ENCODE measurements at regions not wholly inside any gene's neighbourhood (a gene's known extent, or its start where the extent isn't known, plus 50 kb on each side); places are given as distances from the start of the nearest gene placed in this dataset.
A peak's percentile ranks its signal among the peaks of the same experiment; 100 is the strongest.

DNA sequence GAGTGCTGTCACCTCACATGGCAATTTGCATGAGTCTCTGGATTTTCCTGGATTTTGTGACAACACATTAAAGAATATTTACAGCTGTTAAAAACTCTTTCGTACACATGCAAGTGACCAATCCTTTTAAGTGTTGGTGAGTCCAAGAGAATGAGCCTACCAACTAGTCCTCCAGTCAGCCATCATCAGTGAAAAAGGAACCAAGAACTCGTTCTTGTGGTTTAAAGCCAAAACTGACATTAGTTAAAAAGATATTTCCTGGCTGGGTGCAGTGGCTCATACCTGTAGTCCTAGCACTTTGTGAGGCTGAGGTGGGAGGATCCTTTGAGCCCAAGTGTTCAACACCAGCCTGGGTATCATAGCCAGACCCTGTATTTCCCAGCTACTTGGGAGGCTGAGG is 215.4 kb upstream of the ITGA4 start:
- intact Hi-C loops (cut with micrococcal nuclease; ENCODE audit: unreplicated experiment): no loop called here
- ChIA-PET CTCF (no interaction called here), POLR2A (ENCODE audit: unreplicated experiment) (no interaction called here)
- Histone ChIP-seq H2AFZ (peak overlapping the region; percentile 35; the same call in 1 of the 2 replicates), H3F3A (ENCODE audit: insufficient read depth, low read depth) (no peaks in the 10 kb centered on the region), H3K36me3 (ENCODE audit: low read depth) (no peaks in the 10 kb centered on the region), H3K4me2 (no peak overlapping the region), H4K20me1 (ENCODE audit: insufficient read depth) (no peaks in the 10 kb centered on the region), H3K9me3 (ENCODE audit: insufficient read depth, low read depth) (no peaks in the 10 kb centered on the region), H3K27ac (no peak overlapping the region), H3K4me3 (no peak overlapping the region), H3K4me1 (replicated peaks; ENCODE audit: insufficient read depth) (no peaks in the 10 kb centered on the region), H3K9me2 (ENCODE audit: insufficient read depth) (no peaks in the 10 kb centered on the region), H3K79me2 (ENCODE audit: low read depth) (no peaks in the 10 kb centered on the region), H3K27me3 (ENCODE audit: insufficient read depth, low read depth) (no peaks in the 10 kb centered on the region)
- DNase-seq: no peak
- BruUV-seq (replicated peaks): no TSS peak
- no peak for TF ChIP-seq EZH2 (IDR thresholded peaks at IDR 0.05; ENCODE audit: low read depth)
- TF ChIP-seq, protein P1, sequence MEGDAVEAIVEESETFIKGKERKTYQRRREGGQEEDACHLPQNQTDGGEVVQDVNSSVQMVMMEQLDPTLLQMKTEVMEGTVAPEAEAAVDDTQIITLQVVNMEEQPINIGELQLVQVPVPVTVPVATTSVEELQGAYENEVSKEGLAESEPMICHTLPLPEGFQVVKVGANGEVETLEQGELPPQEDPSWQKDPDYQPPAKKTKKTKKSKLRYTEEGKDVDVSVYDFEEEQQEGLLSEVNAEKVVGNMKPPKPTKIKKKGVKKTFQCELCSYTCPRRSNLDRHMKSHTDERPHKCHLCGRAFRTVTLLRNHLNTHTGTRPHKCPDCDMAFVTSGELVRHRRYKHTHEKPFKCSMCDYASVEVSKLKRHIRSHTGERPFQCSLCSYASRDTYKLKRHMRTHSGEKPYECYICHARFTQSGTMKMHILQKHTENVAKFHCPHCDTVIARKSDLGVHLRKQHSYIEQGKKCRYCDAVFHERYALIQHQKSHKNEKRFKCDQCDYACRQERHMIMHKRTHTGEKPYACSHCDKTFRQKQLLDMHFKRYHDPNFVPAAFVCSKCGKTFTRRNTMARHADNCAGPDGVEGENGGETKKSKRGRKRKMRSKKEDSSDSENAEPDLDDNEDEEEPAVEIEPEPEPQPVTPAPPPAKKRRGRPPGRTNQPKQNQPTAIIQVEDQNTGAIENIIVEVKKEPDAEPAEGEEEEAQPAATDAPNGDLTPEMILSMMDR (conservative IDR thresholded peaks at IDR 0.05): no peak

DNA sequence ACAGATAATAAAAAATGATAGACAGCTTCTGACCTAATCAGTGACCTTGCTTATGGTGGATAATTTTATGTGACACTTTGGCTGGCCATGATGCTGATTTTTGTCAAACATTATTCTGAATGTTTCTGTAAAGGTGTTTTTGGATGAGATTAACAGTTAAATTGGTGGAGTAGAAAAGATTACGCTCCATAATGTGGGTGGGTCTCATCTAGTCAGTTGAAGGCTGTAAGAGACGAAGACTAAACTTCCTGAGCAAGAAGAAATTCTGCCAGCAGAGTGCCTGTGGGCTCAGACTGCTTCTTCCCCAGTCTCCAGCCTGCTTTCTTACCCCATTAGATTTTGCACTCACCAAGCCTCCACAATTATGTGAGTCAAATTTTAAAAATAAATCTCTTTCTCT is 214.9 kb upstream of the ITGA4 start:
- Histone ChIP-seq H3K9me3 (ENCODE audit: insufficient read depth, low read depth) (no peaks in the 10 kb centered on the region), H3K9me2 (ENCODE audit: insufficient read depth) (no peaks in the 10 kb centered on the region), H3K4me3 (no peak overlapping the region), H3K27me3 (ENCODE audit: insufficient read depth, low read depth) (no peaks in the 10 kb centered on the region), H3K4me1 (replicated peaks; ENCODE audit: insufficient read depth) (no peaks in the 10 kb centered on the region), H2AFZ (no peak overlapping the region), H3K27ac (no peak overlapping the region), H3K79me2 (ENCODE audit: low read depth) (no peaks in the 10 kb centered on the region), H3K4me2 (no peak overlapping the region), H3F3A (ENCODE audit: insufficient read depth, low read depth) (no peaks in the 10 kb centered on the region), H3K36me3 (ENCODE audit: low read depth) (no peaks in the 10 kb centered on the region), H4K20me1 (ENCODE audit: insufficient read depth) (no peaks in the 10 kb centered on the region)
- no peak for TF ChIP-seq EZH2 (IDR thresholded peaks at IDR 0.05; ENCODE audit: low read depth)
- TF ChIP-seq, protein P1 (conservative IDR thresholded peaks at IDR 0.05): no peak
- intact Hi-C loops (cut with micrococcal nuclease; ENCODE audit: unreplicated experiment): no loop called here
- CTCF ChIA-PET: no interaction called here
- DNase-seq: no peak
- no TSS peak for BruUV-seq (replicated peaks)
- POLR2A ChIA-PET (ENCODE audit: unreplicated experiment): no interaction called here

DNA sequence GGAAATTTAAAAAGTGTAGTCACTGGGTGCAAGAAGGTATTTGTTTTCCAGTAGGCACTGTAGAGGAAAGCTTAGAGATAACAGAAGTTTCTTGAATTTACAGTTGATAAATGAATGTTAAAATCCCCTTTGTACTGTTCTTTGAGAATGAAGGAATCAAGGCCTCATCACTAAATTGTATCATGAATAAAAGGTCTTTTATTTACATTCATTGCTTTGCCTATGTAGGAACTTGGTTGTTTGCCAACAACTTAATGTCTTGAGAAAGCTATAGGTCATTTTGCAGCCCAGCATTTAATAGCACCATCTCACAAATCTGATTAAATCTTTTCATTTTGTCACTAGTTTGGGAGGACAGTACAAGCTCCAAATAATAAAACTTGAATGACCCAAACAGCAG is 213.9 kb upstream of the ITGA4 start:
- no TSS peak for BruUV-seq (replicated peaks)
- Histone ChIP-seq H3K9me2 (ENCODE audit: insufficient read depth) (no peaks in the 10 kb centered on the region), H3K4me2 (no peak overlapping the region), H3K27me3 (ENCODE audit: insufficient read depth, low read depth) (no peaks in the 10 kb centered on the region), H3K4me3 (no peak overlapping the region), H3K9me3 (ENCODE audit: insufficient read depth, low read depth) (no peaks in the 10 kb centered on the region), H3K79me2 (ENCODE audit: low read depth) (no peaks in the 10 kb centered on the region), H3F3A (ENCODE audit: insufficient read depth, low read depth) (no peaks in the 10 kb centered on the region), H3K27ac (no peak overlapping the region), H3K4me1 (replicated peaks; ENCODE audit: insufficient read depth) (no peaks in the 10 kb centered on the region), H3K36me3 (ENCODE audit: low read depth) (no peaks in the 10 kb centered on the region), H4K20me1 (ENCODE audit: insufficient read depth) (no peaks in the 10 kb centered on the region), H2AFZ (no peak overlapping the region)
- CTCF ChIA-PET: no interaction called here
- intact Hi-C loops (cut with micrococcal nuclease; ENCODE audit: unreplicated experiment): no loop called here
- POLR2A ChIA-PET (ENCODE audit: unreplicated experiment): interaction anchor here (0.7 kb wide), 1 partner anchor 15 kb away, joined by 14 read pairs; no protein-coding TSS in a partner anchor
- TF ChIP-seq EZH2 (IDR thresholded peaks at IDR 0.05; ENCODE audit: low read depth): no peak
- TF ChIP-seq, protein P1 (conservative IDR thresholded peaks at IDR 0.05): no peak
- no peak for DNase-seq
